ENCODE measurements at regions not wholly inside any gene's neighbourhood (a gene's known extent, or its start where the extent isn't known, plus 50 kb on each side); places are given as distances from the start of the nearest gene placed in this dataset.

DNA sequence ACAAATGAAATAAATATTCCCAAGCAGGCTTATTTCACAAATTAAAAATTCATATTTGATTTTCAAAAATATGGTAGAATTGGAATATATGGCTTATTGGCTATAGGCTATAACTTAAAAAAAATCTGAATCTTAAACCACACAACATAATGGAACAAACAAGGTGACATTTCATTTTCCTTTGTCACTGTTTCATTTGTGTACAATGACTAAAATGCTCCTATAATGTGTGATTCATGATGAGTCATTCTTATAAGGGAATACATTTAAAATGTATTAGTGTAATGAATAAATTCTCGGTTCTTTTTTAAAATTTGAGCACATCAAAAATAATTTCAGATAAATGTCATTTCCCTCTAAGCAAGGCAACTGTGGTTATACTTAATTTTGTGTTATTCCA lies 148.0 kb upstream of the ANK3 start:
- no peak for TF ChIP-seq CTCF (IDR thresholded peaks at IDR 0.05; ENCODE audit: borderline replicate concordance, extremely low read depth, low read length, poor library complexity, severe bottlenecking)
- no peak for TF ChIP-seq EZH2 (IDR thresholded peaks at IDR 0.05; ENCODE audit: borderline replicate concordance, low read depth, low read length, severe bottlenecking)

Measured in DND-41 (cell line).